Muscle layer of duodenum (tissue), 2 donors: ENCODE measurements at regions not wholly inside any gene's neighbourhood (a gene's known extent, or its start where the extent isn't known, plus 50 kb on each side); places are given as distances from the start of the nearest gene placed in this dataset.

ENCODE experiments used
- H3K27ac ChIP-seq: one replicate; pipeline ENCODE4 v1.7.0; 2013; ENCODE audit warnings: mild to moderate bottlenecking, low read length
- H3K27me3 ChIP-seq: one replicate; pipeline ENCODE4 v1.7.0; 2013; ENCODE audit warnings: low read depth, mild to moderate bottlenecking, control low read depth, low read length
- H3K36me3 ChIP-seq, 2 donors: one replicate each; pipeline ENCODE4 v1.7.0; 2013; ENCODE audit warnings: low read length in 2 of 2, control low read depth in 1 of 2, mild to moderate bottlenecking in 1 of 2; ENCODE audit not compliant: insufficient read depth in 2 of 2, control insufficient read depth in 1 of 2
- H3K4me1 ChIP-seq, 2 donors: one replicate each; pipeline ENCODE4 v1.7.0; 2013; ENCODE audit warnings: low read length in 2 of 2, mild to moderate bottlenecking in 2 of 2, control low read depth in 1 of 2, moderate library complexity in 1 of 2; ENCODE audit not compliant: insufficient read depth in 2 of 2, control insufficient read depth in 1 of 2
- H3K4me3 ChIP-seq, 2 donors: one replicate each; pipeline ENCODE4 v1.7.0; 2013; ENCODE audit warnings: low read length in 2 of 2, low read depth in 1 of 2, mild to moderate bottlenecking in 1 of 2
- H3K9me3 ChIP-seq, 2 donors: one replicate each; pipeline ENCODE4 v1.7.0; 2013; ENCODE audit warnings: low read length in 2 of 2, control low read depth in 1 of 2, mild to moderate bottlenecking in 1 of 2; ENCODE audit not compliant: control insufficient read depth in 1 of 2
- donor health status: healthy.

- no peak overlapping the region for H3K27ac ChIP-seq
- no peak overlapping the region for H3K4me3 ChIP-seq
- no peaks in the 10 kb centered on the region for H3K36me3 ChIP-seq
- no peaks in the 10 kb centered on the region for H3K4me1 ChIP-seq
- no peaks in the 10 kb centered on the region for H3K9me3 ChIP-seq
- H3K27me3 ChIP-seq, result no peaks in the 10 kb centered on the region
Measured at GRCh38 chr11:15379483-15379882, 264.8 kb downstream of the INSC start.

DNA sequence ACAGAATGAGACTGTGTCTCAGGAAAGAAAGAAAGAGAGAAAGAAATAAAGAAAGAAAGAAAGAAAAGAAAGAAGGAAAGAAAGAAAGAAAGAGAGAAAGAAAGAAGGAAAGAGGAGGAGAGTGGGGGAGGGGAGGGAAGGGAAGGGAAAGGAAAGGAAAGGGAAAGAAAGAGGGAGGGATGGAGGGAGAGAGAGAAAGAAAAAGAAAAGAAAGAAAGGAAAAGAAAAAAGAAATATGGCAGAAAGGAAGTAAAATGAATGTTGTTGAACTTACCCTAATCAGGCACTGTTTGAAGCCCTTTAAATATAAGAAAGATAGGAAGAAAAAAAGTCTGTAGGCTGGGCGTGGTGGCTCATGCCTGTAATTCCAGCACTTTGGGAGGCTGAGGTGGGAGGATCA, 276.1 kb downstream of the INSC start:
- H3K9me3 ChIP-seq, result peaks cover 0 to 13% of the 10 kb centered on the region in 2 donors
- no peak overlapping the region for H3K4me3 ChIP-seq
- H3K27ac ChIP-seq, result no peak overlapping the region

GRCh38 chr11:15396778-15397177, 282.1 kb downstream of the INSC start:
- H3K27me3 ChIP-seq, result no peaks in the 10 kb centered on the region
- no peaks in the 10 kb centered on the region for H3K36me3 ChIP-seq
- no peak overlapping the region for H3K27ac ChIP-seq
- H3K4me1 ChIP-seq, result no peaks in the 10 kb centered on the region
- no peak overlapping the region for H3K4me3 ChIP-seq
- peaks cover 7 to 21% of the 10 kb centered on the region in 2 donors for H3K9me3 ChIP-seq

More for the DNA sequence above, 276.1 kb downstream of the INSC start:
- no peaks in the 10 kb centered on the region for H3K27me3 ChIP-seq
- no peaks in the 10 kb centered on the region for H3K36me3 ChIP-seq
- H3K4me1 ChIP-seq, result no peaks in the 10 kb centered on the region

GRCh38 chr11:15406851-15407351, 292.2 kb downstream of the INSC start:
- Histone ChIP-seq H3K9me3 (peaks cover 0 to 5% of the 10 kb centered on the region in 2 donors), H3K4me1 (no peaks in the 10 kb centered on the region), H3K27ac (no peak overlapping the region), H3K4me3 (no peak overlapping the region), H3K36me3 (no peaks in the 10 kb centered on the region), H3K27me3 (no peaks in the 10 kb centered on the region)

DNA sequence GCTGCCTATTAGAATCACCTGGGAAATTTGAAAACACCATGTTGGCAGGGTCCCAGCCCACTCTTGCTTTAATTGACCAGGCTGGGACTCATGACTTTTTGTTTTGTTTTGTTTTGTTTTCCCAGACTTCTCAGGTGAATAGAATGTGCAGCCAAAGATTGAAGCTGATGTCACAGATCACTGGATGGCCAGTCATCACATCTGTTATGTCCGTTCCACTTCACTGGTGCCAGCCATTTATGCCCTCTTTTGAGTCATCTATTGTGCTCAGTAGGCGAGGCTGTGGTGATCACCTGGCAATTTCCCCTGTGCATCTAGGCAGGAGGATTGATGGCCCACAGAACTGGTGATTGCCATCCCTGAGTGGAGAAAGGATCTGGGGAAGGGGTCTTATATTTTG, 297.3 kb downstream of the INSC start:
- Histone ChIP-seq H3K9me3 (no peaks in the 10 kb centered on the region), H3K4me1 (no peaks in the 10 kb centered on the region), H3K27ac (no peak overlapping the region), H3K27me3 (no peaks in the 10 kb centered on the region), H3K36me3 (no peaks in the 10 kb centered on the region), H3K4me3 (no peak overlapping the region)

GRCh38 chr11:15418921-15419320, 304.2 kb downstream of the INSC start:
- Histone ChIP-seq H3K4me3 (no peak overlapping the region), H3K27ac (no peak overlapping the region), H3K4me1 (no peaks in the 10 kb centered on the region), H3K9me3 (no peaks in the 10 kb centered on the region), H3K36me3 (no peaks in the 10 kb centered on the region), H3K27me3 (no peaks in the 10 kb centered on the region)

- no peaks in the 10 kb centered on the region for H3K9me3 ChIP-seq
- no peaks in the 10 kb centered on the region for H3K4me1 ChIP-seq
- no peak overlapping the region for H3K4me3 ChIP-seq
- no peaks in the 10 kb centered on the region for H3K27me3 ChIP-seq
- H3K36me3 ChIP-seq, result no peaks in the 10 kb centered on the region
- no peak overlapping the region for H3K27ac ChIP-seq
Measured at GRCh38 chr11:15419696-15420095, 305.0 kb downstream of the INSC start.

- no peak overlapping the region for H3K27ac ChIP-seq
- H3K4me3 ChIP-seq, result no peak overlapping the region
- H3K27me3 ChIP-seq, result no peaks in the 10 kb centered on the region
- no peaks in the 10 kb centered on the region for H3K36me3 ChIP-seq
- peaks cover 0 to 5% of the 10 kb centered on the region in 2 donors for H3K9me3 ChIP-seq
- H3K4me1 ChIP-seq, result no peaks in the 10 kb centered on the region
Measured at GRCh38 chr11:15430381-15430780, 315.7 kb downstream of the INSC start.

- H3K27ac ChIP-seq, result no peak overlapping the region
- no peaks in the 10 kb centered on the region for H3K27me3 ChIP-seq
- no peak overlapping the region for H3K4me3 ChIP-seq
- H3K4me1 ChIP-seq, result no peaks in the 10 kb centered on the region
- no peaks in the 10 kb centered on the region for H3K9me3 ChIP-seq
- no peaks in the 10 kb centered on the region for H3K36me3 ChIP-seq
Measured at GRCh38 chr11:15434529-15434928, 319.8 kb downstream of the INSC start.

- Histone ChIP-seq H3K4me3 (no peak overlapping the region), H3K9me3 (no peaks in the 10 kb centered on the region), H3K4me1 (no peaks in the 10 kb centered on the region), H3K27me3 (no peaks in the 10 kb centered on the region), H3K27ac (no peak overlapping the region), H3K36me3 (no peaks in the 10 kb centered on the region)
Measured at GRCh38 chr11:15446315-15446714, 331.6 kb downstream of the INSC start.

DNA sequence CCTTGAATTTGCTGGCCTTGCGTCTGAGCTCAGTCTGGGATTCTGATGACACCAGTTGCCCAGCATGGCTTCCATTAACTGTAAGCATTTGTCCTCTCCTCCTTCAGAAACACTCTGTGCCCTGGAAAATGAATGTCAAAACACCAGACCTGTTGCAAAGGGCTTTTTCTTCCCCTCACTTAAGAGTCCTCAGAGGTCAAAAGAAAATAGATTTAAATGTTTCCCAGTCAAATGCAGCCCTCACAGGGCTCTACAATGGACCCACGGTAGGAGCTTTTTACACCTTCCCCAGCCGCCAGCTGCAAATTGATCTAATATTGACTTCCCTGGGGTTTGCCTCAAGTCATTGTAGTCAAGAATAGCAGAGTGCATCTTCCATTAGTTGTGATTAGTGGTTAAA, 332.2 kb downstream of the INSC start:
- no peaks in the 10 kb centered on the region for H3K27me3 ChIP-seq
- H3K9me3 ChIP-seq, result no peaks in the 10 kb centered on the region
- no peaks in the 10 kb centered on the region for H3K4me1 ChIP-seq
- H3K27ac ChIP-seq, result no peak overlapping the region
- no peaks in the 10 kb centered on the region for H3K36me3 ChIP-seq
- no peak overlapping the region for H3K4me3 ChIP-seq

- H3K27ac ChIP-seq, result no peak overlapping the region
Measured at GRCh38 chr11:15451713-15452112, 337.0 kb downstream of the INSC start.

More at GRCh38 chr11:15451713-15452112, 337.0 kb downstream of the INSC start:
- Histone ChIP-seq H3K9me3 (no peaks in the 10 kb centered on the region), H3K27me3 (no peaks in the 10 kb centered on the region), H3K4me1 (no peaks in the 10 kb centered on the region), H3K36me3 (no peaks in the 10 kb centered on the region), H3K4me3 (no peak overlapping the region)
